Mucosa of descending colon (tissue), 3 donors: ENCODE measurements at regions not wholly inside any gene's neighbourhood (a gene's known extent, or its start where the extent isn't known, plus 50 kb on each side); places are given as distances from the start of the nearest gene placed in this dataset.
A peak's percentile ranks its signal among the peaks of the same experiment; 100 is the strongest.

Experiments used
- ATAC-seq: fragments of 200-7000 bp; cut with Tn5 transposase; one replicate; pipeline ENCODE4 v1.9.1; 2020; ENCODE audit warnings: mild to moderate bottlenecking, moderate library complexity
- DNase-seq, 3 donors: peaks; one replicate each; pipeline ENCODE4 v3.0.0-alpha.2; 2020
- H3K36me3 ChIP-seq: fragments of 200-600 bp; one replicate; pipeline ENCODE4 v1.8.0; 2021; ENCODE audit warnings: low read depth, mild to moderate bottlenecking
- H3K4me1 ChIP-seq: fragments of 200-600 bp; one replicate; pipeline ENCODE4 v1.8.0; 2021; ENCODE audit warnings: low read depth, mild to moderate bottlenecking
- H3K4me3 ChIP-seq: fragments of 200-600 bp; one replicate; pipeline ENCODE4 v1.8.0; 2021; ENCODE audit warnings: mild to moderate bottlenecking
- H3K9me3 ChIP-seq: fragments of 200-600 bp; one replicate; pipeline ENCODE4 v1.8.0; 2021; ENCODE audit warnings: mild to moderate bottlenecking
- CTCF ChIP-seq: fragments of 200-600 bp; IDR thresholded peaks from one replicate; pipeline ENCODE4 v1.8.0; 2022; ENCODE audit warnings: antibody characterized with exemption, mild to moderate bottlenecking
- intact Hi-C, 2 donors: fragments of 100-400 bp; cut with DNase I in 1 of 2; cut with micrococcal nuclease in 1 of 2; formaldehyde crosslinking; loops; one replicate each; pipeline versions ENCODE4 v1.11.0 to v1.11.1; 2022; cut with DNase I, micrococcal nuclease
- donor health status: DM: no; HTN: no; CAD: no; lungs with moderate emphysema.
- donor health status: DM: no; HTN: no; CAD: no.
- donor health status: DM: no; HTN: yes; CAD: no.

GRCh38 chr19:33905937-33906577 lies 109.4 kb downstream of the KCTD15 start:
- ATAC-seq (peak; percentile 94), DNase-seq (peak; percentile 88 to 91 (median 89))
- TF ChIP-seq CTCF = no peak
- intact Hi-C loops = loop anchor here in 1 of 2 donors (10.0 kb wide), 1 partner anchor 111 kb away; the partner anchor contains the start of gene KCTD15
- peak overlapping the region; percentile 3 for H3K4me3 ChIP-seq
- H3K36me3 ChIP-seq = no peaks in the 10 kb centered on the region
- no peaks in the 10 kb centered on the region for H3K9me3 ChIP-seq
- peaks cover 3% of the 10 kb centered on the region for H3K4me1 ChIP-seq

GRCh38 chr19:33906578-33907335 lies 110.1 kb downstream of the KCTD15 start:
- TF ChIP-seq CTCF = no peak
- H3K36me3 ChIP-seq = no peaks in the 10 kb centered on the region
- DNase-seq (peak in 1 of 3 donors; percentile 37), ATAC-seq (peak; percentile 5)
- intact Hi-C loops = loop anchor here in 1 of 2 donors (10.0 kb wide), 1 partner anchor 112 kb away; the partner anchor contains the start of gene KCTD15
- H3K4me3 ChIP-seq = no peak overlapping the region
- H3K9me3 ChIP-seq = no peaks in the 10 kb centered on the region
- H3K4me1 ChIP-seq = peaks cover 3% of the 10 kb centered on the region

- intact Hi-C loops = no loop called here
- no peaks in the 10 kb centered on the region for H3K9me3 ChIP-seq
- no peak for ATAC-seq
- peaks cover 8% of the 10 kb centered on the region for H3K4me1 ChIP-seq
- TF ChIP-seq CTCF = no peak
- H3K4me3 ChIP-seq = no peak overlapping the region
- DNase-seq = no peak
- no peaks in the 10 kb centered on the region for H3K36me3 ChIP-seq
Measured at GRCh38 chr19:33910922-33911321, 114.3 kb downstream of the KCTD15 start.

- no peak for DNase-seq
- no peaks in the 10 kb centered on the region for H3K36me3 ChIP-seq
- H3K4me3 ChIP-seq = no peak overlapping the region
- H3K4me1 ChIP-seq = peaks cover 8% of the 10 kb centered on the region
- intact Hi-C loops = no loop called here
- no peaks in the 10 kb centered on the region for H3K9me3 ChIP-seq
- TF ChIP-seq CTCF = no peak
- ATAC-seq = no peak
Measured at GRCh38 chr19:33914599-33914998, 117.9 kb downstream of the KCTD15 start.

GRCh38 chr19:33916792-33917191 lies 120.1 kb downstream of the KCTD15 start:
- no peak for TF ChIP-seq CTCF
- Histone ChIP-seq H3K36me3 (no peaks in the 10 kb centered on the region), H3K4me3 (no peak overlapping the region), H3K4me1 (peaks cover 8% of the 10 kb centered on the region), H3K9me3 (no peaks in the 10 kb centered on the region)
- intact Hi-C loops = no loop called here
- DNase-seq (no peak), ATAC-seq (no peak)
